ENCODE measurements at regions not wholly inside any gene's neighbourhood (a gene's known extent, or its start where the extent isn't known, plus 50 kb on each side); places are given as distances from the start of the nearest gene placed in this dataset.

DNA sequence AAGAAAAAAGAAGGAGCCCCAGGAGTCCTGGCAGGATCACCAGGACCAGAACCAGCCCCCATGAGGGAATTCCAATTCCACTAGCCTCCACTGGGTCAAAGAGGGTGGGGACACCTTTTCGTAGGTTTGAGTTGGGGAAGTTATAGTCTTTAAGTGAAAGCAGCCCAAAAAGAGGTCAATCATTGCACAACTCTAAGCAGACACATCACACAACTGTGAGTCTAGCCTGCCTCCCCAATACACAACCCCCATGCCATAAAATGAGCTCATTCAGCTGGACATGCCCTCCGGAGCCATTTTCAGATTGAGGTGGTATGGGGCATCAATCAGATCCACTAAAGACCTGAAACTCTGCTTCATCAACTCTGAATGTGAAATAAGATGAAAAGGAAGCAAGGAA is 179.9 kb downstream of the NPHP4 start:
- no peak overlapping the region for H2BK15ac ChIP-seq (ENCODE audit: low read length)
- no peak overlapping the region for H3K9ac ChIP-seq (ENCODE audit: low read depth, low read length, poor library complexity)
- no peak for DNase-seq (ENCODE audit: low spot score)
- WGBS, 2 donors (ENCODE audit: extremely low coverage in 2 of 2, insufficient read length in 2 of 2, insufficient replicate concordance in 1 of 2): no CpG with 5 or more reads among the region's 2 CpGs
- no peak overlapping the region for H3K14ac ChIP-seq (ENCODE audit: low read length)
- no peaks in the 10 kb centered on the region for H3K36me3 ChIP-seq (replicated peaks in 1 of 2; ENCODE audit: control insufficient read depth in 2 of 2, insufficient read depth in 2 of 2, low read length in 2 of 2)
- no peaks in the 10 kb centered on the region for H3K79me1 ChIP-seq (ENCODE audit: low read depth, low read length)
- no peak overlapping the region for H2BK120ac ChIP-seq (ENCODE audit: low read depth, low read length)
- no peak overlapping the region for H2AFZ ChIP-seq (ENCODE audit: low read length)
- H4K91ac ChIP-seq (ENCODE audit: low read depth, low read length, poor library complexity): no peak overlapping the region
- no peak overlapping the region for H2BK5ac ChIP-seq (ENCODE audit: low read length)
- H2BK12ac ChIP-seq (ENCODE audit: low read length): no peak overlapping the region
- no peak overlapping the region for H3K23ac ChIP-seq (ENCODE audit: low read depth, low read length, poor library complexity)
- H3K4me2 ChIP-seq (ENCODE audit: insufficient read depth, low read length, poor library complexity, severe bottlenecking): no peak overlapping the region
- H3K9me3 ChIP-seq (replicated peaks in 1 of 2; ENCODE audit: control insufficient read depth in 2 of 2, insufficient read depth in 1 of 2, low read depth in 1 of 2, low read length in 2 of 2): peaks cover 0 to 2% of the 10 kb centered on the region in 2 donors
- no peak overlapping the region for H3K4ac ChIP-seq (ENCODE audit: low read length)
- H2AK5ac ChIP-seq (ENCODE audit: low read depth, low read length): no peak overlapping the region
- H3K27me3 ChIP-seq (ENCODE audit: control insufficient read depth in 3 of 3, insufficient read depth in 3 of 3, low read depth in 1 of 3, low read length in 3 of 3): peaks cover 0 to 5% (median 0%) of the 10 kb centered on the region in 3 experiments
- H3K18ac ChIP-seq (ENCODE audit: low read length): no peak overlapping the region
- H3K4me3 ChIP-seq (ENCODE audit: low read length in 2 of 2): no peak overlapping the region
- H4K8ac ChIP-seq (ENCODE audit: low read depth, low read length): no peak overlapping the region
- H3K4me1 ChIP-seq (ENCODE audit: control insufficient read depth in 2 of 2, insufficient read depth in 1 of 2, low read depth in 1 of 2, low read length in 2 of 2): peaks cover 0 to 2% of the 10 kb centered on the region in 2 donors
- H3K27ac ChIP-seq (replicated peaks; ENCODE audit: low read length): no peak overlapping the region

DNA sequence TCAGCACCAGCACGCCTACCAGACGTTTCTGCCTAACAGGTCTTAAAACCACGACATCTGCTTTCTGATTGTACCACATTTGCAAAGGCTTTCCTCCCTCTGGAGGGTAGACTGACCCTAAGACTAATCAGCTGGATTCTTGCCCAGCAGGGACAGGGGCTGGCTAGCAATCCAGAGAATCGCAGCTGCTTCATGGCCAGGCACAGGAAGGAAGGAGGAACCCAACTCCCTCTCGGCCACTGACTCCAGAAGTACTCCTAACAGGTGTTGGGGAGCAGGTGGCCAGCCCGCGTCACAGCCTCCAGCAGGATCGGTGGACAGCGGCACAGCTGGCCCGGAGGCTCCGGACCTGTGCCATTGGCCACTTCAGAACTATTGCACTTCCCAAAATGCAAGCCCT is 180.8 kb downstream of the NPHP4 start:
- DNase-seq (ENCODE audit: low spot score): no peak
- no peak overlapping the region for H2BK15ac ChIP-seq (ENCODE audit: low read length)
- no peak overlapping the region for H4K91ac ChIP-seq (ENCODE audit: low read depth, low read length, poor library complexity)
- no peak overlapping the region for H3K4me3 ChIP-seq (ENCODE audit: low read length in 2 of 2)
- peaks cover 0 to 2% of the 10 kb centered on the region in 2 donors for H3K4me1 ChIP-seq (ENCODE audit: control insufficient read depth in 2 of 2, insufficient read depth in 1 of 2, low read depth in 1 of 2, low read length in 2 of 2)
- H2AK5ac ChIP-seq (ENCODE audit: low read depth, low read length): no peak overlapping the region
- H3K27me3 ChIP-seq (ENCODE audit: control insufficient read depth in 3 of 3, insufficient read depth in 3 of 3, low read depth in 1 of 3, low read length in 3 of 3): peaks cover 0 to 5% (median 0%) of the 10 kb centered on the region in 3 experiments
- no peak overlapping the region for H3K4me2 ChIP-seq (ENCODE audit: insufficient read depth, low read length, poor library complexity, severe bottlenecking)
- H3K18ac ChIP-seq (ENCODE audit: low read length): no peak overlapping the region
- H3K23ac ChIP-seq (ENCODE audit: low read depth, low read length, poor library complexity): no peak overlapping the region
- no CpG with 5 or more reads among the region's 11 CpGs for WGBS, 2 donors (ENCODE audit: extremely low coverage in 2 of 2, insufficient read length in 2 of 2, insufficient replicate concordance in 1 of 2)
- peaks cover 0 to 2% of the 10 kb centered on the region in 2 donors for H3K9me3 ChIP-seq (replicated peaks in 1 of 2; ENCODE audit: control insufficient read depth in 2 of 2, insufficient read depth in 1 of 2, low read depth in 1 of 2, low read length in 2 of 2)
- no peak overlapping the region for H2AFZ ChIP-seq (ENCODE audit: low read length)
- no peaks in the 10 kb centered on the region for H3K79me1 ChIP-seq (ENCODE audit: low read depth, low read length)
- peak overlapping the region; percentile 19 for H2BK120ac ChIP-seq (ENCODE audit: low read depth, low read length)
- H3K27ac ChIP-seq (replicated peaks; ENCODE audit: low read length): no peak overlapping the region
- no peak overlapping the region for H4K8ac ChIP-seq (ENCODE audit: low read depth, low read length)
- no peak overlapping the region for H2BK5ac ChIP-seq (ENCODE audit: low read length)
- H3K9ac ChIP-seq (ENCODE audit: low read depth, low read length, poor library complexity): peak overlapping the region; percentile 40
- H3K36me3 ChIP-seq (replicated peaks in 1 of 2; ENCODE audit: control insufficient read depth in 2 of 2, insufficient read depth in 2 of 2, low read length in 2 of 2): no peaks in the 10 kb centered on the region
- peak overlapping the region; percentile 58 for H3K14ac ChIP-seq (ENCODE audit: low read length)
- H2BK12ac ChIP-seq (ENCODE audit: low read length): no peak overlapping the region
- H3K4ac ChIP-seq (ENCODE audit: low read length): no peak overlapping the region

DNA sequence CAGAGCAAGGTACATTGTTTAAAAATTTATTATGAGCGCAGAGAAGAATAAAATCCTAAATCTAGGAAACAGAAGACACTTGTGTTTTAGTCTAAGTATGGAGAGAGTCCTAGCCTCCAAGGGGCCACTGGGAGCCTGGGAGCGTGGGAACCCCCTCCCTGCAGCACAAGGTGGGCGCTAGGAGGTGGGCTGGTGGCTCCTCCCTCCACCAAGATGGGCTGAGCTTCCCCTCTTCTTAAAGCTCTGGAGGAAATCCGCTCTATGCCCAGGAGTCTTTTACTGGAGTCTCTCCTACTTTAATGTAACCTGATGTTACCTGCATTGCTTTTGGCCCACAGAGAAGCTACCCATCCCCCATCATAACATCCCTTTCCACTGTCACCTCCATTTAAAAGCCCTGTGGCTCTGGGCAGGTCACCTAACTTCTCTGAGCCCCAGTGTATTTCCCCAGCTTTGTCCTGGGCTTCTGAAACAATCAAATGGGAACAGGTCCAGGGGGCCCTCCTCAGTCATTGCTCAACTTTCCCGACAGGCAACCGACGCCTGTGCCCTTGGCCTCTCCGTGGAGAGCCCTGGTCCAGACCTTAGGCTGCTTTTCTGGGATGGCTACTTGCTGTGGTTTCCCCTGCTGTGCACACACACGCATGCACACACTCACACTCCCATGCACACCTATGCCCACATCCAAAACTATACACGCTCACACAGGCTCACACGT is 181.5 kb downstream of the NPHP4 start:
- no peak overlapping the region for H3K14ac ChIP-seq (ENCODE audit: low read length)
- H2BK15ac ChIP-seq (ENCODE audit: low read length): no peak overlapping the region
- H3K4me3 ChIP-seq (ENCODE audit: low read length in 2 of 2): no peak overlapping the region
- peaks cover 0 to 2% of the 10 kb centered on the region in 2 donors for H3K4me1 ChIP-seq (ENCODE audit: control insufficient read depth in 2 of 2, insufficient read depth in 1 of 2, low read depth in 1 of 2, low read length in 2 of 2)
- H3K27ac ChIP-seq (replicated peaks; ENCODE audit: low read length): no peak overlapping the region
- peaks cover 0 to 2% of the 10 kb centered on the region in 2 donors for H3K9me3 ChIP-seq (replicated peaks in 1 of 2; ENCODE audit: control insufficient read depth in 2 of 2, insufficient read depth in 1 of 2, low read depth in 1 of 2, low read length in 2 of 2)
- H4K91ac ChIP-seq (ENCODE audit: low read depth, low read length, poor library complexity): no peak overlapping the region
- H2BK120ac ChIP-seq (ENCODE audit: low read depth, low read length): no peak overlapping the region
- H3K27me3 ChIP-seq (ENCODE audit: control insufficient read depth in 3 of 3, insufficient read depth in 3 of 3, low read depth in 1 of 3, low read length in 3 of 3): peaks cover 0 to 5% (median 0%) of the 10 kb centered on the region in 3 experiments
- peak overlapping the region; percentile 45 for H3K18ac ChIP-seq (ENCODE audit: low read length)
- H4K8ac ChIP-seq (ENCODE audit: low read depth, low read length): no peak overlapping the region
- H2BK5ac ChIP-seq (ENCODE audit: low read length): no peak overlapping the region
- H3K9ac ChIP-seq (ENCODE audit: low read depth, low read length, poor library complexity): no peak overlapping the region
- no peak for DNase-seq (ENCODE audit: low spot score)
- no peak overlapping the region for H3K23ac ChIP-seq (ENCODE audit: low read depth, low read length, poor library complexity)
- no peaks in the 10 kb centered on the region for H3K79me1 ChIP-seq (ENCODE audit: low read depth, low read length)
- no peak overlapping the region for H2BK12ac ChIP-seq (ENCODE audit: low read length)
- H3K4ac ChIP-seq (ENCODE audit: low read length): no peak overlapping the region
- no peak overlapping the region for H2AFZ ChIP-seq (ENCODE audit: low read length)
- H3K4me2 ChIP-seq (ENCODE audit: insufficient read depth, low read length, poor library complexity, severe bottlenecking): no peak overlapping the region
- no peaks in the 10 kb centered on the region for H3K36me3 ChIP-seq (replicated peaks in 1 of 2; ENCODE audit: control insufficient read depth in 2 of 2, insufficient read depth in 2 of 2, low read length in 2 of 2)
- H2AK5ac ChIP-seq (ENCODE audit: low read depth, low read length): no peak overlapping the region
- WGBS, 2 donors (ENCODE audit: extremely low coverage in 2 of 2, insufficient read length in 2 of 2, insufficient replicate concordance in 1 of 2): no CpG with 5 or more reads among the region's 11 CpGs

DNA sequence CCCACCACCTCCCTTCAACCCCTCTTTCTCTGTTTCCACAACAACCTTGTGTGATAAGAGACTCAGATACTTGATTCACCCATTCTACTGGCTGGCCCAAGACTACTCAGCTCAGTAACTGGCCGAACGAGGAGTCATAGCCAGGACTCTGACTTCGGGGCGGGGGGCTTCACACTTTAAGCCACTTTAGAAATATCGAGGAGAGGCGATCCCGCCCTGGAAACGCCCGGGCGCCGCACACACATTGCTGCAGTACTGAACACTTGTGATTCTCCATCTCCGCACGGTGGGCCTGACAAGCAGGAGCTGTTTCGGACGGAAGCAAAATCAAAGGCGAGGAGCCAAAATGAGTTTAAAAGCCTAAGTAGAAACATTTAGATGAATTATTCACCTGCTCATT is 182.1 kb downstream of the NPHP4 start:
- H2AFZ ChIP-seq (ENCODE audit: low read length): no peak overlapping the region
- H3K18ac ChIP-seq (ENCODE audit: low read length): no peak overlapping the region
- no peaks in the 10 kb centered on the region for H3K79me1 ChIP-seq (ENCODE audit: low read depth, low read length)
- no peak overlapping the region for H3K4me2 ChIP-seq (ENCODE audit: insufficient read depth, low read length, poor library complexity, severe bottlenecking)
- H2AK5ac ChIP-seq (ENCODE audit: low read depth, low read length): no peak overlapping the region
- no peak overlapping the region for H3K4me3 ChIP-seq (ENCODE audit: low read length in 2 of 2)
- H4K91ac ChIP-seq (ENCODE audit: low read depth, low read length, poor library complexity): no peak overlapping the region
- no peak overlapping the region for H4K8ac ChIP-seq (ENCODE audit: low read depth, low read length)
- H3K4me1 ChIP-seq (ENCODE audit: control insufficient read depth in 2 of 2, insufficient read depth in 1 of 2, low read depth in 1 of 2, low read length in 2 of 2): peaks cover 0 to 2% of the 10 kb centered on the region in 2 donors
- no peak overlapping the region for H2BK12ac ChIP-seq (ENCODE audit: low read length)
- no peak overlapping the region for H2BK5ac ChIP-seq (ENCODE audit: low read length)
- no peak overlapping the region for H2BK15ac ChIP-seq (ENCODE audit: low read length)
- no peak overlapping the region for H3K14ac ChIP-seq (ENCODE audit: low read length)
- peaks cover 0 to 2% of the 10 kb centered on the region in 2 donors for H3K9me3 ChIP-seq (replicated peaks in 1 of 2; ENCODE audit: control insufficient read depth in 2 of 2, insufficient read depth in 1 of 2, low read depth in 1 of 2, low read length in 2 of 2)
- no peak for DNase-seq (ENCODE audit: low spot score)
- no peak overlapping the region for H3K23ac ChIP-seq (ENCODE audit: low read depth, low read length, poor library complexity)
- no peaks in the 10 kb centered on the region for H3K36me3 ChIP-seq (replicated peaks in 1 of 2; ENCODE audit: control insufficient read depth in 2 of 2, insufficient read depth in 2 of 2, low read length in 2 of 2)
- H2BK120ac ChIP-seq (ENCODE audit: low read depth, low read length): no peak overlapping the region
- WGBS, 2 donors (ENCODE audit: extremely low coverage in 2 of 2, insufficient read length in 2 of 2, insufficient replicate concordance in 1 of 2): no CpG with 5 or more reads among the region's 16 CpGs
- no peak overlapping the region for H3K9ac ChIP-seq (ENCODE audit: low read depth, low read length, poor library complexity)
- no peak overlapping the region for H3K27ac ChIP-seq (replicated peaks; ENCODE audit: low read length)
- no peak overlapping the region for H3K4ac ChIP-seq (ENCODE audit: low read length)
- peaks cover 0 to 5% (median 0%) of the 10 kb centered on the region in 3 experiments for H3K27me3 ChIP-seq (ENCODE audit: control insufficient read depth in 3 of 3, insufficient read depth in 3 of 3, low read depth in 1 of 3, low read length in 3 of 3)
